ENCODE measurements at regions not wholly inside any gene's neighbourhood (a gene's known extent, or its start where the extent isn't known, plus 50 kb on each side); places are given as distances from the start of the nearest gene placed in this dataset.

DNA sequence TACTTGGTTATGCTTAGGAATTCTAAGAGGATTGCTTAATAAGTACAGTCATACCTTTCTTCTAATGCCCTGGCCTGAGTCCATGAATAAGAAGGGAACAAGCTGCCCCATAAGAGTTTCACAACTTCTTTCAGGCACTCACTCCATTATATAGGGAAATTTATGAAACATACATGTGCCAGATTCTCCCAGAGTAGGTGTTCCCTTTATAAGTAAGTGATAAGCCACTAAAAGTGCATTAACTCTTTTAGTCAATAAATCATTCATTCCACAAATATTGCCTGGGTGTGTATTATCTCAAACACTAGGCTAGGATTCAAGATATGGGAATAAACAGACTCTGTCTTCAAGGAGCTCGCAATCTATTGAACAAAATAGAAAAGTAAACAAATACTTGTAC is 84.5 kb upstream of the RBBP8 start:
- Histone ChIP-seq H3K27ac (peak overlapping the region in 1 of 2 donors; percentile 15), H3K4me1 (no peaks in the 10 kb centered on the region), H3K27me3 (no peaks in the 10 kb centered on the region), H3K36me3 (no peaks in the 10 kb centered on the region), H3K9me3 (no peaks in the 10 kb centered on the region), H3K4me3 (no peak overlapping the region)
- DNase-seq = peak in 2 of 4 donors; percentile 26 to 44
- peak; percentile 78 for ATAC-seq
- intact Hi-C loops (cut with DNase I) = no loop called here
- TF ChIP-seq, protein P1, sequence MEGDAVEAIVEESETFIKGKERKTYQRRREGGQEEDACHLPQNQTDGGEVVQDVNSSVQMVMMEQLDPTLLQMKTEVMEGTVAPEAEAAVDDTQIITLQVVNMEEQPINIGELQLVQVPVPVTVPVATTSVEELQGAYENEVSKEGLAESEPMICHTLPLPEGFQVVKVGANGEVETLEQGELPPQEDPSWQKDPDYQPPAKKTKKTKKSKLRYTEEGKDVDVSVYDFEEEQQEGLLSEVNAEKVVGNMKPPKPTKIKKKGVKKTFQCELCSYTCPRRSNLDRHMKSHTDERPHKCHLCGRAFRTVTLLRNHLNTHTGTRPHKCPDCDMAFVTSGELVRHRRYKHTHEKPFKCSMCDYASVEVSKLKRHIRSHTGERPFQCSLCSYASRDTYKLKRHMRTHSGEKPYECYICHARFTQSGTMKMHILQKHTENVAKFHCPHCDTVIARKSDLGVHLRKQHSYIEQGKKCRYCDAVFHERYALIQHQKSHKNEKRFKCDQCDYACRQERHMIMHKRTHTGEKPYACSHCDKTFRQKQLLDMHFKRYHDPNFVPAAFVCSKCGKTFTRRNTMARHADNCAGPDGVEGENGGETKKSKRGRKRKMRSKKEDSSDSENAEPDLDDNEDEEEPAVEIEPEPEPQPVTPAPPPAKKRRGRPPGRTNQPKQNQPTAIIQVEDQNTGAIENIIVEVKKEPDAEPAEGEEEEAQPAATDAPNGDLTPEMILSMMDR (IDR thresholded peaks at IDR 0.05) = no peak

DNA sequence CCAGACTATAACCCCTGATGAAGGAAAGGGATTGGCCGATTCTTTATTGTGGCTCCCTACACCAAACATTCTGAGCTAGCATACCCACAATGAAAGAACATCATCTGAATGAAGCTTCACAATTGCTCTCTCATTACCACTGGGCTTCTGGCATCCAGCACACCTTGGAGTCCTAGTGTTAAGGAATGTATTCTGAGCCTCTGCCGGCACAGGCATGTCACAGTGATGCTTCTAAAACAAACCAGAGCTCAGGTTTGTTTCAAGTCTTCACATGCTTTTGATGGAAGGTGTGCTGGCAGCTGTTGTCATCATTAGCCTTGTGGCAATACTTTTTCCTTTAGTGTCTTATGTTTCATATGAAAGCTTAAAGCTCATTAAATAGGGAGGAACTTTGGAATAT is 76.3 kb upstream of the RBBP8 start:
- no peaks in the 10 kb centered on the region for H3K9me3 ChIP-seq
- intact Hi-C loops (cut with DNase I) = no loop called here
- no peaks in the 10 kb centered on the region for H3K4me1 ChIP-seq
- H3K36me3 ChIP-seq = no peaks in the 10 kb centered on the region
- ATAC-seq (no peak), DNase-seq (no peak)
- TF ChIP-seq, protein P1 (IDR thresholded peaks at IDR 0.05) = no peak
- no peak overlapping the region for H3K27ac ChIP-seq
- H3K4me3 ChIP-seq = no peak overlapping the region
- H3K27me3 ChIP-seq = no peaks in the 10 kb centered on the region

DNA sequence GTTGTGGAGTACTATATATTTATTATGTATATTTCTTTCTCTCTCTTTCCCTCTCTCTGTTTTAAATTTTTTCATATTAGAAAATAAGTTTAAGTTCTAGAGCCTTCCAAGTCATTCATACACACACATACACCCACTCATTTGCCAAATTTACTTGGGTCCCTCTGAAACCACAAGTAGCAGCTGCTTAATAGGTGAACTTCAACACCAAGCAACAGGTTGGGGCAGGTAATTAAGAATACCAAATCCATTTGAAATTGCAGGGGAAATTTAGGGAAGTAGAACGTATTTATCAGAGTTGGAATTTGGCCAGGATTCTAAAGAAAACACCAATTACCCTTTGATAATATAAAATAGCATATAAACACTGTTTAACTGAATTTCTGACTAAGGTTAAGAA is 75.0 kb upstream of the RBBP8 start:
- no peak overlapping the region for H3K27ac ChIP-seq
- no peak overlapping the region for H3K4me3 ChIP-seq
- TF ChIP-seq, protein P1 (IDR thresholded peaks at IDR 0.05) = no peak
- intact Hi-C loops (cut with DNase I) = no loop called here
- H3K36me3 ChIP-seq = no peaks in the 10 kb centered on the region
- ATAC-seq (no peak), DNase-seq (no peak)
- H3K27me3 ChIP-seq = no peaks in the 10 kb centered on the region
- H3K4me1 ChIP-seq = no peaks in the 10 kb centered on the region
- no peaks in the 10 kb centered on the region for H3K9me3 ChIP-seq

DNA sequence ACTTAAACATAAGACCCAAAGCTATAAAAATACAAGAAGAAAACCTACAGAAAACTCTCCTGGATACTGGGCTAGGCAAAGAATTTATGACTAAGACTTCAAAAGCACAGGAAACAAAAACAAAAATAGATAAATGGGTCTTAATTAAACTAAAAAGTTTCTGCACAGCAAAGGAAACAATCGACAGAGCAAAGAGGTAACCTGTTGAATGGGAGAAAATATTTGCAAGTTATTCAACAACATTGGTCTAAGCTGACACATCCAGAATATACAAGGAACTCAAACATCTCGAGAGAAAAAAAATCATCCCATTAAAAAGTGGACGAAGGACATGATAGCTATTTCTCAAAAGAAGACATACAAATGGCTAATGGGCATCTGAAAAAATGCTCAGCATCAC is 72.3 kb upstream of the RBBP8 start:
- H3K4me3 ChIP-seq = no peak overlapping the region
- no peaks in the 10 kb centered on the region for H3K27me3 ChIP-seq
- no peaks in the 10 kb centered on the region for H3K9me3 ChIP-seq
- intact Hi-C loops (cut with DNase I) = no loop called here
- H3K4me1 ChIP-seq = no peaks in the 10 kb centered on the region
- no peak overlapping the region for H3K27ac ChIP-seq
- H3K36me3 ChIP-seq = no peaks in the 10 kb centered on the region
- ATAC-seq (no peak), DNase-seq (no peak)
- TF ChIP-seq, protein P1 (IDR thresholded peaks at IDR 0.05) = no peak

DNA sequence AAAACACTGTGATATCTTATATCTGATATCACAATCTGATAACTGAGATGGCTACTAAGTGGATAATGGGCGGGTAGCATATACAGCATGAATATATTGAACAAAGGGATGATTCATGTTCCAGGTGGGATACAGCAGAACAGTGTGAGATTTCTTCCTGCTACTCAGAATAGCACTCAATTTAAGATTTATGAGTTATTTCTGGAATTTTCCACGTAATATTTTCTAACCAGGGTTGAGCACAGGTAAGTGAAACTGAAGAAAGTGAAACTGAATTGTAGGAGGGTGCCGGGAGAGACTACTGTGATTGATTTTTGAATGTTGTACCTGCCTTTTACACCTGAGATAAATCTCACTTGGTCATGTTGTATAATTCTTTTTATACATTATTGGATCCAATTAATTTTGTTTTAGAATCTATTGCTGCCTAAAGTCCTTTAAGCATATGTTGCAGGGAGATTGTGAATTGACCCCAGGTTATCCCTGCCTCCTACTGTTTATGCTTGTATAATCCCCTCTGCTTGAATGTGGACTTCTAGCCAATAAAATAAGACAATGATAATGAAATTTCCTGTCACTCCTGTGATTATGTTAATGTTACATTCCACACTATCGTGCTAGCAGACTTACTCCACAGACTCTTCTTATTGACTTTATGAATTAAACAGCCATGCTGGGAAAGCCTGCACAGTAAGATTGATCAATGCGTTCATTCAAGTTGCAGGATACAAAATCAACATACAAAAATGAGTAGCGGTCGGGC is 67.6 kb upstream of the RBBP8 start:
- ATAC-seq = peak; percentile 74
- no peaks in the 10 kb centered on the region for H3K36me3 ChIP-seq
- no peaks in the 10 kb centered on the region for H3K9me3 ChIP-seq
- intact Hi-C loops (cut with DNase I) = no loop called here
- DNase-seq = no peak
- no peak overlapping the region for H3K27ac ChIP-seq
- no peaks in the 10 kb centered on the region for H3K27me3 ChIP-seq
- H3K4me1 ChIP-seq = no peaks in the 10 kb centered on the region
- H3K4me3 ChIP-seq = no peak overlapping the region
- TF ChIP-seq, protein P1 (IDR thresholded peaks at IDR 0.05) = no peak
